Fibroblast of mammary gland (primary cell): ENCODE measurements at regions not wholly inside any gene's neighbourhood (a gene's known extent, or its start where the extent isn't known, plus 50 kb on each side); places are given as distances from the start of the nearest gene placed in this dataset.

Experiments
- DNase-seq: peaks from one replicate; pipeline ENCODE4 v3.0.0-alpha.2; 2010; ENCODE audit warnings: low read depth
- H3K4me3 ChIP-seq: 2 replicates; pipeline ENCODE4 v1.5.1; 2011; ENCODE audit warnings: low read depth, mild to moderate bottlenecking, low read length, moderate library complexity; ENCODE audit not compliant: control insufficient read depth
- CTCF ChIP-seq: conservative IDR thresholded peaks from 2 replicates; pipeline ENCODE4 v1.5.1; 2011; ENCODE audit warnings: low read depth, low read length, inconsistent platforms; ENCODE audit not compliant: control insufficient read depth, insufficient read depth

GRCh38 chr5:105882956-105883481 lies 1787.7 kb downstream of the EFNA5 start:
- no peak overlapping the region for H3K4me3 ChIP-seq
- DNase-seq, result no peak
- TF ChIP-seq CTCF, result no peak

GRCh38 chr5:105878402-105878801 lies 1792.3 kb downstream of the EFNA5 start:
- TF ChIP-seq CTCF, result no peak
- no peak for DNase-seq
- H3K4me3 ChIP-seq, result no peak overlapping the region

- H3K4me3 ChIP-seq, result no peak overlapping the region
- no peak for DNase-seq
- no peak for TF ChIP-seq CTCF
Measured at GRCh38 chr5:105877592-105877991, 1793.1 kb downstream of the EFNA5 start.

GRCh38 chr5:105874316-105874715 lies 1796.4 kb downstream of the EFNA5 start:
- no peak for DNase-seq
- H3K4me3 ChIP-seq, result no peak overlapping the region
- no peak for TF ChIP-seq CTCF

GRCh38 chr5:105872569-105873270 lies 1798.0 kb downstream of the EFNA5 start:
- no peak for DNase-seq
- TF ChIP-seq CTCF, result no peak
- H3K4me3 ChIP-seq, result no peak overlapping the region

- DNase-seq, result peak; percentile 11
- no peak overlapping the region for H3K4me3 ChIP-seq
- no peak for TF ChIP-seq CTCF
Measured at GRCh38 chr5:105868038-105868780, 1802.5 kb downstream of the EFNA5 start.
